Heart left ventricle (tissue), 13 donors: ENCODE measurements at regions not wholly inside any gene's neighbourhood (a gene's known extent, or its start where the extent isn't known, plus 50 kb on each side); places are given as distances from the start of the nearest gene placed in this dataset.

Experiments used
- POLR2A ChIP-seq, 2 donors: fragments of 450-650 bp; IDR thresholded peaks; one replicate each; pipeline ENCODE4 v1.6.1; 2017; ENCODE audit warnings: antibody characterized with exemption in 2 of 2, mild to moderate bottlenecking in 2 of 2, moderate library complexity in 2 of 2
- TF ChIP-seq, protein P1 (sequence below), 12 donors: fragments of 200-600 bp; sonication (generic) in 4 of 12; IDR thresholded peaks; one replicate each; pipeline versions ENCODE4 v1.5.0 to v1.8.0; 2018 to 2022; ENCODE audit warnings: antibody characterized with exemption in 12 of 12, mild to moderate bottlenecking in 5 of 12
- donor health status: ischemic (EF 13 %, LVEDD 7.1; RV severe dilation, severe dysfunction).
- donor health status: DM: no; HTN: yes; CAD: no.
- donor health status: DM: no; HTN: no; CAD: no.
- donor health status: ischemic (EF 25% LVEDD 6.9; RV normal size, moderate dysfunction).
- donor health status: ischemic (EF 25% LVEDD 5.7; RV mildly dilated, moderate dysfunction).
- donor health status: ischemic (EF 35%, LVEDD 5.7; RV mildly dilated, moderate dysfunction).
- donor health status: nonischemic (EF 11% LVEDD 7.7; RV severe dilation, severe dysfunction).
- donor health status: DM: yes; HTN: yes; CAD: no.
- donor health status: PGD.
- donor health status: ischemic (EF 29% LVEDD 5.4; RV normal size, mild dysfunction).
- donor health status: nonischemic (EF 23%, LVEDD 6.1; RV moderate dilation, normal function).

DNA sequence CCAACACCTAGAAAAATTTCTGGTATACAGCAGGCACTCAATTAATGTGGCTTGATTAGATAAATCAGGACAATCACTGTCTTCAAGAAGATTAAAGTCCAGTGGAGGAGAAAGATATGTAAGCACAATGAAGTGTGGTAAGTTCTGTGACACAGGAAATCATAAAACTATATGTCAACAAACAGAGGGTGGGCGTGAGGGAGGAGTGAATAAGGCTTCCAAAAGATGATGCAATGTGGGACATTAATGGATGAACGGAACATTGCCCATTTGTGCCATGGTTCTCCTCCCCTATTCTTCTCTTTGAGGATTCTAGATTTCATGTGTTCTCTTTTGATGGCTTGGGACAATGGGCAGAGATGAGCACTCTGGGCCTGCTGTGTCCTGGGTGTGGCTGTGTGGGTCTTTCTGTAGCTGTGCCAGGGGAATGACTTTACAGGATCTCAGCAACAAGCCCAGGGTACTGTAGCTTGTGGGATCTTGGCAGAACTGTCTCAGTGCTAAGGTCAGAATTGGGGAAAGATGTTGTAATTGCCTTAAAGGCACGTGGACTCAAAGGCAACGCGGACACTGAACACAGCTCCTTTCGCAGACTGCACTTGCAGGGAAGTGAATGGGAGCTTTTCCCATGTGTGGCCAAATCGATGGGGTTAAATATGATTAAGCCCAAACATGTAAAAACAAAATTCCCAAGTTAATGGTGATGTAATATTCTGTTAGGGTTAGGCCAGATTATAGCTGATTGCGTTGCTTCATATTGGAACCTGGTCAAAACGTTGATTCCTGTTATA, 366.9 kb downstream of the TGFB2 start:
- no peak for TF ChIP-seq POLR2A (IDR thresholded peaks at IDR 0.05)
- TF ChIP-seq, protein P1, sequence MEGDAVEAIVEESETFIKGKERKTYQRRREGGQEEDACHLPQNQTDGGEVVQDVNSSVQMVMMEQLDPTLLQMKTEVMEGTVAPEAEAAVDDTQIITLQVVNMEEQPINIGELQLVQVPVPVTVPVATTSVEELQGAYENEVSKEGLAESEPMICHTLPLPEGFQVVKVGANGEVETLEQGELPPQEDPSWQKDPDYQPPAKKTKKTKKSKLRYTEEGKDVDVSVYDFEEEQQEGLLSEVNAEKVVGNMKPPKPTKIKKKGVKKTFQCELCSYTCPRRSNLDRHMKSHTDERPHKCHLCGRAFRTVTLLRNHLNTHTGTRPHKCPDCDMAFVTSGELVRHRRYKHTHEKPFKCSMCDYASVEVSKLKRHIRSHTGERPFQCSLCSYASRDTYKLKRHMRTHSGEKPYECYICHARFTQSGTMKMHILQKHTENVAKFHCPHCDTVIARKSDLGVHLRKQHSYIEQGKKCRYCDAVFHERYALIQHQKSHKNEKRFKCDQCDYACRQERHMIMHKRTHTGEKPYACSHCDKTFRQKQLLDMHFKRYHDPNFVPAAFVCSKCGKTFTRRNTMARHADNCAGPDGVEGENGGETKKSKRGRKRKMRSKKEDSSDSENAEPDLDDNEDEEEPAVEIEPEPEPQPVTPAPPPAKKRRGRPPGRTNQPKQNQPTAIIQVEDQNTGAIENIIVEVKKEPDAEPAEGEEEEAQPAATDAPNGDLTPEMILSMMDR (IDR thresholded peaks at IDR 0.05), result no peak
